ENCODE measurements at regions not wholly inside any gene's neighbourhood (a gene's known extent, or its start where the extent isn't known, plus 50 kb on each side); places are given as distances from the start of the nearest gene placed in this dataset.

DNA sequence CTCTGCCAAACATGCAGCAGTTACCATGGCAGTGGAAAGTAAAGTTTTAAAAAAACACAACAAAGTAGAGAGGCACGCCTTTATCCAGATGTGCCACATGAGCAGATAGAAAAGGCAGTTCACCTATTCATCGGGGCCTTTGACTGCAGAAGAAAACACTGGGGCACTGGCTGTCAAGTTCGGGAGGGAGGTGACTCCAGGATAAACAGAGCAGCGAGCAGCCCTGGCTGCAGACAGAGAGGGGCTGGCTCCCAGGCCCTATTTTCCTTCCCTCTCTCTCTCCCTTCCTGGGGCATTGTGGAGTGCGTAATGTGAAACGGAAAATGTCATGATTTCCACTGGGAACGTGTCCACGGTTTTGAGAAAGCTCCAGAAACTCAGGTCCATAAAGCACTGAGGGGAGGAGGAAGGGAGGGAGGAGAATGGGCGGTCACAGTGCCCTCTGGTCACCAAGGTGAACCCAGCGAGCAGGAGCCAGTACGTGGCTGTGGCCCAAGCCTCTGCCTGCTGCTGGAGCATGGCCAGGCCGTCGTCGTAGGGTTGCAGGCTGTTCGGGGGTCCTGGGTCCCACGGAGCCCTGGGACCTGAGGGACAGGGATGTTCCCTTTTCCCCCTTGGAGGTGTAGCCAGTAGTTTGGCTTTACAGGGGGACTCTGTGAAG lies 114.7 kb upstream of the IRF2BP2 start (continued):
- TF ChIP-seq, protein P1, sequence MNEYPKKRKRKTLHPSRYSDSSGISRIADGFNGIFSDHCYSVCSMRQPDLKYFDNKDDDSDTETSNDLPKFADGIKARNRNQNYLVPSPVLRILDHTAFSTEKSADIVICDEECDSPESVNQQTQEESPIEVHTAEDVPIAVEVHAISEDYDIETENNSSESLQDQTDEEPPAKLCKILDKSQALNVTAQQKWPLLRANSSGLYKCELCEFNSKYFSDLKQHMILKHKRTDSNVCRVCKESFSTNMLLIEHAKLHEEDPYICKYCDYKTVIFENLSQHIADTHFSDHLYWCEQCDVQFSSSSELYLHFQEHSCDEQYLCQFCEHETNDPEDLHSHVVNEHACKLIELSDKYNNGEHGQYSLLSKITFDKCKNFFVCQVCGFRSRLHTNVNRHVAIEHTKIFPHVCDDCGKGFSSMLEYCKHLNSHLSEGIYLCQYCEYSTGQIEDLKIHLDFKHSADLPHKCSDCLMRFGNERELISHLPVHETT (tag by site-specific recombination; IDR thresholded peaks at IDR 0.05), result no peak
- TF ChIP-seq, protein P2, sequence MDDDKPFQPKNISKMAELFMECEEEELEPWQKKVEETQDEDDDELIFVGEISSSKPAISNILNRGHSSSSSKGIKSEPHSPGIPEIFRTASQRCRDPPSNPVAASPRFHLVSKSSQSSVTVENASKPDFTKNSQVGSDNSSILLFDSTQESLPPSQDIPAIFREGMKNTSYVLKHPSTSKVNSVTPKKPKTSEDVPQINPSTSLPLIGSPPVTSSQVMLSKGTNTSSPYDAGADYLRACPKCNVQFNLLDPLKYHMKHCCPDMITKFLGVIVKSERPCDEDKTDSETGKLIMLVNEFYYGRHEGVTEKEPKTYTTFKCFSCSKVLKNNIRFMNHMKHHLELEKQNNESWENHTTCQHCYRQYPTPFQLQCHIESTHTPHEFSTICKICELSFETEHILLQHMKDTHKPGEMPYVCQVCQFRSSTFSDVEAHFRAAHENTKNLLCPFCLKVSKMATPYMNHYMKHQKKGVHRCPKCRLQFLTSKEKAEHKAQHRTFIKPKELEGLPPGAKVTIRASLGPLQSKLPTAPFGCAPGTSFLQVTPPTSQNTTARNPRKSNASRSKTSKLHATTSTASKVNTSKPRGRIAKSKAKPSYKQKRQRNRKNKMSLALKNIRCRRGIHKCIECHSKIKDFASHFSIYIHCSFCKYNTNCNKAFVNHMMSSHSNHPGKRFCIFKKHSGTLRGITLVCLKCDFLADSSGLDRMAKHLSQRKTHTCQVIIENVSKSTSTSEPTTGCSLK (tag by site-specific recombination; IDR thresholded peaks at IDR 0.05), result no peak
- no peak for TF ChIP-seq ZNF354C (tag by site-specific recombination; IDR thresholded peaks at IDR 0.05; ENCODE audit: borderline replicate concordance, low read depth)
- TF ChIP-seq, protein P3, sequence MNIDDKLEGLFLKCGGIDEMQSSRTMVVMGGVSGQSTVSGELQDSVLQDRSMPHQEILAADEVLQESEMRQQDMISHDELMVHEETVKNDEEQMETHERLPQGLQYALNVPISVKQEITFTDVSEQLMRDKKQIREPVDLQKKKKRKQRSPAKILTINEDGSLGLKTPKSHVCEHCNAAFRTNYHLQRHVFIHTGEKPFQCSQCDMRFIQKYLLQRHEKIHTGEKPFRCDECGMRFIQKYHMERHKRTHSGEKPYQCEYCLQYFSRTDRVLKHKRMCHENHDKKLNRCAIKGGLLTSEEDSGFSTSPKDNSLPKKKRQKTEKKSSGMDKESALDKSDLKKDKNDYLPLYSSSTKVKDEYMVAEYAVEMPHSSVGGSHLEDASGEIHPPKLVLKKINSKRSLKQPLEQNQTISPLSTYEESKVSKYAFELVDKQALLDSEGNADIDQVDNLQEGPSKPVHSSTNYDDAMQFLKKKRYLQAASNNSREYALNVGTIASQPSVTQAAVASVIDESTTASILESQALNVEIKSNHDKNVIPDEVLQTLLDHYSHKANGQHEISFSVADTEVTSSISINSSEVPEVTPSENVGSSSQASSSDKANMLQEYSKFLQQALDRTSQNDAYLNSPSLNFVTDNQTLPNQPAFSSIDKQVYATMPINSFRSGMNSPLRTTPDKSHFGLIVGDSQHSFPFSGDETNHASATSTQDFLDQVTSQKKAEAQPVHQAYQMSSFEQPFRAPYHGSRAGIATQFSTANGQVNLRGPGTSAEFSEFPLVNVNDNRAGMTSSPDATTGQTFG (tag by site-specific recombination; IDR thresholded peaks at IDR 0.05; ENCODE audit: borderline replicate concordance), result no peak
- no peak for TF ChIP-seq ZNF138 (tag by site-specific recombination; IDR thresholded peaks at IDR 0.05; ENCODE audit: borderline replicate concordance)
- TF ChIP-seq SP2 (tag by site-specific recombination; IDR thresholded peaks at IDR 0.05), result 0 out of 2 replicates have a peak, but pooled peaks have one; percentile 2
- TF ChIP-seq ZNF514 (tag by site-specific recombination; IDR thresholded peaks at IDR 0.05), result no peak
- TF ChIP-seq, protein P4, sequence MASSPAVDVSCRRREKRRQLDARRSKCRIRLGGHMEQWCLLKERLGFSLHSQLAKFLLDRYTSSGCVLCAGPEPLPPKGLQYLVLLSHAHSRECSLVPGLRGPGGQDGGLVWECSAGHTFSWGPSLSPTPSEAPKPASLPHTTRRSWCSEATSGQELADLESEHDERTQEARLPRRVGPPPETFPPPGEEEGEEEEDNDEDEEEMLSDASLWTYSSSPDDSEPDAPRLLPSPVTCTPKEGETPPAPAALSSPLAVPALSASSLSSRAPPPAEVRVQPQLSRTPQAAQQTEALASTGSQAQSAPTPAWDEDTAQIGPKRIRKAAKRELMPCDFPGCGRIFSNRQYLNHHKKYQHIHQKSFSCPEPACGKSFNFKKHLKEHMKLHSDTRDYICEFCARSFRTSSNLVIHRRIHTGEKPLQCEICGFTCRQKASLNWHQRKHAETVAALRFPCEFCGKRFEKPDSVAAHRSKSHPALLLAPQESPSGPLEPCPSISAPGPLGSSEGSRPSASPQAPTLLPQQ (tag by site-specific recombination; IDR thresholded peaks at IDR 0.05), result no peak; the same call in 1 of the 2 replicates
- no peak for TF ChIP-seq SCRT1 (tag by site-specific recombination; IDR thresholded peaks at IDR 0.05; ENCODE audit: borderline replicate concordance)
- no peak for TF ChIP-seq EGR2 (tag by site-specific recombination; IDR thresholded peaks at IDR 0.05; ENCODE audit: low read depth)
- TF ChIP-seq, protein P5, sequence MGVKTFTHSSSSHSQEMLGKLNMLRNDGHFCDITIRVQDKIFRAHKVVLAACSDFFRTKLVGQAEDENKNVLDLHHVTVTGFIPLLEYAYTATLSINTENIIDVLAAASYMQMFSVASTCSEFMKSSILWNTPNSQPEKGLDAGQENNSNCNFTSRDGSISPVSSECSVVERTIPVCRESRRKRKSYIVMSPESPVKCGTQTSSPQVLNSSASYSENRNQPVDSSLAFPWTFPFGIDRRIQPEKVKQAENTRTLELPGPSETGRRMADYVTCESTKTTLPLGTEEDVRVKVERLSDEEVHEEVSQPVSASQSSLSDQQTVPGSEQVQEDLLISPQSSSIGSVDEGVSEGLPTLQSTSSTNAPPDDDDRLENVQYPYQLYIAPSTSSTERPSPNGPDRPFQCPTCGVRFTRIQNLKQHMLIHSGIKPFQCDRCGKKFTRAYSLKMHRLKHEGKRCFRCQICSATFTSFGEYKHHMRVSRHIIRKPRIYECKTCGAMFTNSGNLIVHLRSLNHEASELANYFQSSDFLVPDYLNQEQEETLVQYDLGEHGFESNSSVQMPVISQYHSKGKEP (tag by site-specific recombination; IDR thresholded peaks at IDR 0.05), result no peak
- TF ChIP-seq ZNF701 (tag by site-specific recombination; IDR thresholded peaks at IDR 0.05), result no peak
- no peak for TF ChIP-seq ZNF311 (tag by site-specific recombination; IDR thresholded peaks at IDR 0.05; ENCODE audit: borderline replicate concordance)
- no peak for TF ChIP-seq ZNF324 (tag by site-specific recombination; IDR thresholded peaks at IDR 0.05)
- no peak for TF ChIP-seq ZNF133 (tag by site-specific recombination; IDR thresholded peaks at IDR 0.05)
- no peak for TF ChIP-seq ZNF223 (tag by site-specific recombination; IDR thresholded peaks at IDR 0.05)
- TF ChIP-seq WT1 (tag by site-specific recombination; IDR thresholded peaks at IDR 0.05), result peak; percentile 55
- no peak for TF ChIP-seq ZNF707 (tag by site-specific recombination; IDR thresholded peaks at IDR 0.05)
- TF ChIP-seq ZNF146 (tag by site-specific recombination; IDR thresholded peaks at IDR 0.05), result no peak
- no peak for TF ChIP-seq ZNF529 (tag by site-specific recombination; IDR thresholded peaks at IDR 0.05; ENCODE audit: insufficient replicate concordance)
- TF ChIP-seq, protein P6, sequence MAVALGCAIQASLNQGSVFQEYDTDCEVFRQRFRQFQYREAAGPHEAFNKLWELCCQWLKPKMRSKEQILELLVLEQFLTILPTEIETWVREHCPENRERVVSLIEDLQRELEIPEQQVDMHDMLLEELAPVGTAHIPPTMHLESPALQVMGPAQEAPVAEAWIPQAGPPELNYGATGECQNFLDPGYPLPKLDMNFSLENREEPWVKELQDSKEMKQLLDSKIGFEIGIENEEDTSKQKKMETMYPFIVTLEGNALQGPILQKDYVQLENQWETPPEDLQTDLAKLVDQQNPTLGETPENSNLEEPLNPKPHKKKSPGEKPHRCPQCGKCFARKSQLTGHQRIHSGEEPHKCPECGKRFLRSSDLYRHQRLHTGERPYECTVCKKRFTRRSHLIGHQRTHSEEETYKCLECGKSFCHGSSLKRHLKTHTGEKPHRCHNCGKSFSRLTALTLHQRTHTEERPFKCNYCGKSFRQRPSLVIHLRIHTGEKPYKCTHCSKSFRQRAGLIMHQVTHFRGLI (tag by site-specific recombination; IDR thresholded peaks at IDR 0.05), result no peak
- TF ChIP-seq, protein P7, sequence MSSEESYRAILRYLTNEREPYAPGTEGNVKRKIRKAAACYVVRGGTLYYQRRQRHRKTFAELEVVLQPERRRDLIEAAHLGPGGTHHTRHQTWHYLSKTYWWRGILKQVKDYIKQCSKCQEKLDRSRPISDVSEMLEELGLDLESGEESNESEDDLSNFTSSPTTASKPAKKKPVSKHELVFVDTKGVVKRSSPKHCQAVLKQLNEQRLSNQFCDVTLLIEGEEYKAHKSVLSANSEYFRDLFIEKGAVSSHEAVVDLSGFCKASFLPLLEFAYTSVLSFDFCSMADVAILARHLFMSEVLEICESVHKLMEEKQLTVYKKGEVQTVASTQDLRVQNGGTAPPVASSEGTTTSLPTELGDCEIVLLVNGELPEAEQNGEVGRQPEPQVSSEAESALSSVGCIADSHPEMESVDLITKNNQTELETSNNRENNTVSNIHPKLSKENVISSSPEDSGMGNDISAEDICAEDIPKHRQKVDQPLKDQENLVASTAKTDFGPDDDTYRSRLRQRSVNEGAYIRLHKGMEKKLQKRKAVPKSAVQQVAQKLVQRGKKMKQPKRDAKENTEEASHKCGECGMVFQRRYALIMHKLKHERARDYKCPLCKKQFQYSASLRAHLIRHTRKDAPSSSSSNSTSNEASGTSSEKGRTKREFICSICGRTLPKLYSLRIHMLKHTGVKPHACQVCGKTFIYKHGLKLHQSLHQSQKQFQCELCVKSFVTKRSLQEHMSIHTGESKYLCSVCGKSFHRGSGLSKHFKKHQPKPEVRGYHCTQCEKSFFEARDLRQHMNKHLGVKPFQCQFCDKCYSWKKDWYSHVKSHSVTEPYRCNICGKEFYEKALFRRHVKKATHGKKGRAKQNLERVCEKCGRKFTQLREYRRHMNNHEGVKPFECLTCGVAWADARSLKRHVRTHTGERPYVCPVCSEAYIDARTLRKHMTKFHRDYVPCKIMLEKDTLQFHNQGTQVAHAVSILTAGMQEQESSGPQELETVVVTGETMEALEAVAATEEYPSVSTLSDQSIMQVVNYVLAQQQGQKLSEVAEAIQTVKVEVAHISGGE (tag by site-specific recombination; conservative IDR thresholded peaks at IDR 0.05; ENCODE audit: low read depth), result no peak
- TF ChIP-seq, protein P8, sequence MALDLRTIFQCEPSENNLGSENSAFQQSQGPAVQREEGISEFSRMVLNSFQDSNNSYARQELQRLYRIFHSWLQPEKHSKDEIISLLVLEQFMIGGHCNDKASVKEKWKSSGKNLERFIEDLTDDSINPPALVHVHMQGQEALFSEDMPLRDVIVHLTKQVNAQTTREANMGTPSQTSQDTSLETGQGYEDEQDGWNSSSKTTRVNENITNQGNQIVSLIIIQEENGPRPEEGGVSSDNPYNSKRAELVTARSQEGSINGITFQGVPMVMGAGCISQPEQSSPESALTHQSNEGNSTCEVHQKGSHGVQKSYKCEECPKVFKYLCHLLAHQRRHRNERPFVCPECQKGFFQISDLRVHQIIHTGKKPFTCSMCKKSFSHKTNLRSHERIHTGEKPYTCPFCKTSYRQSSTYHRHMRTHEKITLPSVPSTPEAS (tag by site-specific recombination; IDR thresholded peaks at IDR 0.05), result no peak

Data from HEK293 (cell line).